ENCODE measurements at regions not wholly inside any gene's neighbourhood (a gene's known extent, or its start where the extent isn't known, plus 50 kb on each side); places are given as distances from the start of the nearest gene placed in this dataset.

DNA sequence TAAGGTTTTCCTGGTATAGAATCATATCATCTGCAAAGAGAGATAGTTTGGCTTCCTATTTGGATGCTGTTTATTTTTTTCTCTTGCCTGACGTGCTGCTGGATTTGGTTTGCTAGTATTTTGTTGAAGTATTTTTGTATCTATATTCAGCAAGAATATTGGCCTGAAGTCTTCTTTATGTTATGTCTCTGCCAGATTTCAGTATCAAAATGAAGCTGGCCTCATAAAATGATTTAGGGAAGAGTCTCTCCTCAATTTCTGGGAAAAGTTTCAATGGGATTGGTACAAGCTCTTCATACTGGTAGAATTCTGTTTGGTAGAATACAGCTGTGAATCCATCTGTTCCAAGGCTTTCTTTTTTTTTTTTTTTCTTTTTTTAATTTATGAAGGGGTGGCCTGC, 799.0 kb upstream of the TYRP1 start:
- TF ChIP-seq, protein P1, sequence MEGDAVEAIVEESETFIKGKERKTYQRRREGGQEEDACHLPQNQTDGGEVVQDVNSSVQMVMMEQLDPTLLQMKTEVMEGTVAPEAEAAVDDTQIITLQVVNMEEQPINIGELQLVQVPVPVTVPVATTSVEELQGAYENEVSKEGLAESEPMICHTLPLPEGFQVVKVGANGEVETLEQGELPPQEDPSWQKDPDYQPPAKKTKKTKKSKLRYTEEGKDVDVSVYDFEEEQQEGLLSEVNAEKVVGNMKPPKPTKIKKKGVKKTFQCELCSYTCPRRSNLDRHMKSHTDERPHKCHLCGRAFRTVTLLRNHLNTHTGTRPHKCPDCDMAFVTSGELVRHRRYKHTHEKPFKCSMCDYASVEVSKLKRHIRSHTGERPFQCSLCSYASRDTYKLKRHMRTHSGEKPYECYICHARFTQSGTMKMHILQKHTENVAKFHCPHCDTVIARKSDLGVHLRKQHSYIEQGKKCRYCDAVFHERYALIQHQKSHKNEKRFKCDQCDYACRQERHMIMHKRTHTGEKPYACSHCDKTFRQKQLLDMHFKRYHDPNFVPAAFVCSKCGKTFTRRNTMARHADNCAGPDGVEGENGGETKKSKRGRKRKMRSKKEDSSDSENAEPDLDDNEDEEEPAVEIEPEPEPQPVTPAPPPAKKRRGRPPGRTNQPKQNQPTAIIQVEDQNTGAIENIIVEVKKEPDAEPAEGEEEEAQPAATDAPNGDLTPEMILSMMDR (IDR thresholded peaks at IDR 0.05; ENCODE audit: poor library complexity) = no peak
- TF ChIP-seq EZH2phosphoT487 (IDR thresholded peaks at IDR 0.05; ENCODE audit: low read depth, severe bottlenecking, unreplicated experiment) (no peak), EZH2 (IDR thresholded peaks at IDR 0.05; ENCODE audit: borderline replicate concordance) (no peak)

Measured in hepatocyte (in vitro differentiated cells).